HEK293T (cell line): ENCODE measurements at regions not wholly inside any gene's neighbourhood (a gene's known extent, or its start where the extent isn't known, plus 50 kb on each side); places are given as distances from the start of the nearest gene placed in this dataset.

Source experiments
- ARNT ChIP-seq: fragments of 450-650 bp; IDR thresholded peaks from 2 replicates; pipeline ENCODE4 v1.6.1; 2017; ENCODE audit warnings: mild to moderate bottlenecking
- BHLHE40 ChIP-seq: fragments of 450-650 bp; IDR thresholded peaks from 2 replicates; pipeline ENCODE4 v1.6.1; 2016; ENCODE audit warnings: mild to moderate bottlenecking, moderate library complexity, borderline replicate concordance
- FOXA1 ChIP-seq: fragments of 450-650 bp; IDR thresholded peaks from 2 replicates; pipeline ENCODE4 v1.6.1; 2016; ENCODE audit warnings: mild to moderate bottlenecking
- FOXM1 ChIP-seq: fragments of 450-650 bp; IDR thresholded peaks from 2 replicates; pipeline ENCODE4 v1.6.1; 2017; ENCODE audit warnings: mild to moderate bottlenecking, borderline replicate concordance
- NFRKB ChIP-seq: fragments of 450-650 bp; IDR thresholded peaks from 2 replicates; pipeline ENCODE4 v1.6.1; 2016; ENCODE audit warnings: mild to moderate bottlenecking, moderate library complexity
- PKNOX1 ChIP-seq: fragments of 450-650 bp; IDR thresholded peaks from 2 replicates; pipeline ENCODE4 v1.6.1; 2016
- SP1 ChIP-seq: fragments of 450-650 bp; IDR thresholded peaks from 2 replicates; pipeline ENCODE4 v1.6.1; 2017
- SUZ12 ChIP-seq: fragments of 450-650 bp; IDR thresholded peaks from 2 replicates; pipeline ENCODE4 v1.6.1; 2016; ENCODE audit warnings: mild to moderate bottlenecking
- TARDBP ChIP-seq: fragments of 450-650 bp; IDR thresholded peaks from 2 replicates; pipeline ENCODE4 v1.6.1; 2016

GRCh38 chr9:2263111-2263510 lies 248.0 kb downstream of the SMARCA2 start:
- TF ChIP-seq SUZ12 (no peak), PKNOX1 (no peak), SP1 (no peak), FOXM1 (no peak), ARNT (no peak), FOXA1 (no peak), TARDBP (no peak), NFRKB (no peak), BHLHE40 (no peak)
